HCT116 (cell line): ENCODE measurements at regions not wholly inside any gene's neighbourhood (a gene's known extent, or its start where the extent isn't known, plus 50 kb on each side); places are given as distances from the start of the nearest gene placed in this dataset.
A peak's percentile ranks its signal among the peaks of the same experiment; 100 is the strongest.

Experiments
- ATAC-seq: fragments of 200-7000 bp; cut with Tn5 transposase; 2 replicates; pipeline ENCODE4 v1.9.1; 2020; ENCODE audit warnings: mild to moderate bottlenecking, moderate library complexity
- BruUV-seq: library from RNA; stranded (reverse); fragments of 400-500 nt; replicated peaks from 2 replicates; lab custom pipeline; 2021; lab: Mats Ljungman, UMichigan
- CTCF ChIA-PET: fragments of 300-600 bp; sonication (Branson Sonifier 250); formaldehyde crosslinking; loops from one replicate; lab custom pipeline; 2021; ENCODE audit warnings: antibody characterized with exemption; lab: Charles Lee
- POLR2A ChIA-PET: fragments of 300-600, 350-600 bp; sonication (Branson Sonifier 250); formaldehyde crosslinking; loops from one replicate; lab custom pipeline; 2021; ENCODE audit warnings: antibody characterized with exemption; lab: Charles Lee
- RAD21 ChIA-PET, 2 experiments: fragments of 300-600 bp; sonication (Branson Sonifier 250); formaldehyde crosslinking; loops; one replicate each; lab custom pipeline; 2023; ENCODE audit warnings: low total read pairs in 2 of 2; ENCODE audit not compliant: uncharacterized antibody in 2 of 2, unreplicated experiment in 2 of 2, low non-redundant PET in 1 of 2; lab: Charles Lee
- DNase-seq: peaks from one replicate; pipeline ENCODE4 v3.0.0-alpha.2; 2010; ENCODE audit warnings: low read depth, low spot score
- H2AFZ ChIP-seq: fragments of 200-600 bp; shearing (Covaris generic), sonication (generic); 2 replicates; pipeline ENCODE4 v1.6.1; 2017; ENCODE audit warnings: low read depth, mixed run types, mixed read lengths, antibody characterized with exemption, low read length; ENCODE audit not compliant: poor library complexity, severe bottlenecking
- H3K27ac ChIP-seq: 2 replicates; pipeline ENCODE4 v1.5.1; 2012; ENCODE audit warnings: low read depth, low read length
- H3K27me3 ChIP-seq: fragments of 200-600 bp; sonication (generic); 2 replicates; pipeline ENCODE4 v1.6.1; 2016; ENCODE audit warnings: mixed run types, low read length, mixed read lengths; ENCODE audit not compliant: insufficient read depth
- H3K36me3 ChIP-seq, 2 experiments: fragments of 200-500 bp in 1 of 2; fragments of 200-600 bp in 1 of 2; sonication (Bioruptor generic) in 1 of 2; sonication (generic) in 1 of 2; 2 replicates each; pipeline versions ENCODE4 v1.5.1 to v1.6.1; 2014 to 2016; ENCODE audit warnings: low read length in 2 of 2, inconsistent platforms in 1 of 2, mixed read lengths in 1 of 2, mixed run types in 1 of 2; ENCODE audit not compliant: insufficient read depth in 2 of 2, control insufficient read depth in 1 of 2
- H3K4me1 ChIP-seq, 2 experiments: fragments of 200-600 bp in 1 of 2; sonication (generic) in 1 of 2; 2 replicates each; pipeline versions ENCODE4 v1.5.1 to v1.6.1; 2012 to 2017; ENCODE audit warnings: low read length in 2 of 2, inconsistent platforms in 1 of 2, mild to moderate bottlenecking in 1 of 2, mixed read lengths in 1 of 2, mixed run types in 1 of 2, moderate library complexity in 1 of 2; ENCODE audit not compliant: insufficient read depth in 2 of 2, control insufficient read depth in 1 of 2
- H3K4me2 ChIP-seq: fragments of 200-600 bp; sonication (generic); 2 replicates; pipeline ENCODE4 v1.6.1; 2017; ENCODE audit warnings: mixed run types, low read length, mixed read lengths
- H3K4me3 ChIP-seq, 2 experiments: fragments of 200-600 bp in 1 of 2; sonication (generic) in 1 of 2; replicated peaks in 1 of 2; 2 replicates each; pipeline ENCODE4 v1.5.1; 2011 to 2016; ENCODE audit warnings: low read length in 2 of 2, control low read depth in 1 of 2, low read depth in 1 of 2, mild to moderate bottlenecking in 1 of 2, mixed read lengths in 1 of 2, mixed run types in 1 of 2
- H3K79me2 ChIP-seq: fragments of 200-600 bp; sonication (generic); 2 replicates; pipeline ENCODE4 v1.6.1; 2017; ENCODE audit warnings: mild to moderate bottlenecking, mixed run types, low read length, moderate library complexity, mixed read lengths; ENCODE audit not compliant: insufficient read depth
- H3K9ac ChIP-seq: fragments of 200-600 bp; sonication (generic); 2 replicates; pipeline ENCODE4 v1.6.1; 2016; ENCODE audit warnings: low read length, mixed read lengths
- H3K9me2 ChIP-seq: fragments of 200-600 bp; sonication (generic), shearing (Covaris generic); 2 replicates; pipeline ENCODE4 v1.6.1; 2017; ENCODE audit warnings: mixed run types, mild to moderate bottlenecking, moderate library complexity; ENCODE audit not compliant: insufficient read depth
- H3K9me3 ChIP-seq, 2 experiments: fragments of 200-500 bp in 1 of 2; fragments of 200-600 bp in 1 of 2; sonication (Bioruptor generic) in 1 of 2; sonication (generic) in 1 of 2; 2 replicates each; pipeline ENCODE4 v1.6.1; 2014 to 2017; ENCODE audit warnings: low read length in 2 of 2, mixed read lengths in 2 of 2, inconsistent platforms in 1 of 2, low read depth in 1 of 2, mild to moderate bottlenecking in 1 of 2, mixed run types in 1 of 2, moderate library complexity in 1 of 2; ENCODE audit not compliant: control insufficient read depth in 1 of 2, insufficient read depth in 1 of 2
- H4K20me1 ChIP-seq: fragments of 200-600 bp; sonication (generic), shearing (Covaris generic); 2 replicates; pipeline ENCODE4 v1.6.1; 2017; ENCODE audit warnings: mixed run types, mild to moderate bottlenecking, moderate library complexity; ENCODE audit not compliant: insufficient read depth
- EGR1 ChIP-seq: IDR thresholded peaks from 2 replicates; pipeline ENCODE4 v1.6.1; 2012; ENCODE audit warnings: low read depth
- ELF1 ChIP-seq: IDR thresholded peaks from 2 replicates; pipeline ENCODE4 v1.6.1; 2012; ENCODE audit warnings: low read depth, borderline replicate concordance
- EZH2phosphoT487 ChIP-seq: fragments of 200-600 bp; IDR thresholded peaks from 2 replicates; pipeline ENCODE4 v1.6.1; 2018; ENCODE audit warnings: antibody characterized with exemption, borderline replicate concordance
- POLR2A ChIP-seq: IDR thresholded peaks from 2 replicates; pipeline ENCODE4 v1.7.0; 2011; ENCODE audit warnings: borderline replicate concordance; ENCODE audit not compliant: insufficient read depth, insufficient read length; ENCODE audit errors: extremely low read depth
- RAD21 ChIP-seq: IDR thresholded peaks from 2 replicates; pipeline ENCODE4 v1.6.1; 2012; ENCODE audit warnings: low read depth, mild to moderate bottlenecking
- ZFX ChIP-seq: fragments of 450-650 bp; IDR thresholded peaks from 2 replicates; pipeline ENCODE4 v1.6.1; 2017
- intact Hi-C: fragments of 100-400 bp; cut with micrococcal nuclease; formaldehyde crosslinking; loops from 2 replicates; pipeline ENCODE4 v1.10.0; 2022
- TF ChIP-seq, protein P1 (sequence below), 3 experiments: fragments of 200-600 bp in 1 of 3; sonication (generic) in 1 of 3; IDR thresholded peaks in 2 of 3; conservative IDR thresholded peaks in 1 of 3; 2 replicates each; pipeline ENCODE4 v1.5.1; 2012 to 2017; ENCODE audit warnings: low read depth in 2 of 3, low read length in 2 of 3, antibody characterized with exemption in 1 of 3, borderline replicate concordance in 1 of 3, control low read depth in 1 of 3, mild to moderate bottlenecking in 1 of 3, mixed read lengths in 1 of 3, mixed run types in 1 of 3, moderate library complexity in 1 of 3; ENCODE audit not compliant: insufficient read depth in 1 of 3
- TF ChIP-seq, protein P2 (sequence below): IDR thresholded peaks from 2 replicates; pipeline ENCODE4 v1.6.1; 2011; ENCODE audit warnings: mild to moderate bottlenecking, low read length, moderate library complexity; ENCODE audit not compliant: insufficient replicate concordance; ENCODE audit errors: extremely low read depth
- TF ChIP-seq, protein P3 (sequence below): IDR thresholded peaks from 2 replicates; pipeline ENCODE4 v1.6.1; 2012; ENCODE audit warnings: low read depth

DNA sequence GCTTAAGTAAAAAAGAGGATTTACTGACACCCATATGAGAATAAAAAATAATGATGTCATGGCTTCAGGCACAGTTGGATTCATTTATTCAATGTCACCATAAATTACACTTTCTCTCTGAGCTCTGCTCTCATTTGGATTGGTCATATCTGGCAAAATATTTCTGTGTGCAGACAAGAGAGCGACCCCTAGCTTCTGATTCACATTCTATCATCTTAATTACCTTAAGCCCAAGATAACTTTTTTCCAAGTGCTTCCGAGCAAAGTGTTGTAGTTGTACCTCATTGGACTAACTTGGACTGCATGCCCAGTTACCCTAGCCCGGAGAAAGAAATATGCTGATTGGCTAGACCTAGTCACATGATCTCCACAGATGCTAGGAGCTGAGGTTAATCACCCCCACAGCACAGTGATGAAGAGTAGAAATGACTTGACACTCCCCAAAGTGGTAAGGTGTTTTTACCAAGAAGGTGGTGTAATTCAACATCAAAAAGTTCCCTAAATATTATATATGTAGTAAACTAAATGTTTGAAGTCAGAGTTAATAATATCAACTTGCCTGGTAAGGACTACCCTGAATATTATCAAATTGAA, 552.2 kb upstream of the SUCLG2 start:
- H3K4me2 ChIP-seq = no peak overlapping the region
- no peak overlapping the region for H2AFZ ChIP-seq
- H3K27me3 ChIP-seq = no peaks in the 10 kb centered on the region
- ChIA-PET RAD21 (no interaction called here), CTCF (no interaction called here), POLR2A (no interaction called here)
- no peaks in the 10 kb centered on the region for H3K9me2 ChIP-seq
- no peak overlapping the region for H3K27ac ChIP-seq
- intact Hi-C loops = no loop called here
- H3K9ac ChIP-seq = no peak overlapping the region
- H3K79me2 ChIP-seq = no peaks in the 10 kb centered on the region
- no peak overlapping the region for H3K4me3 ChIP-seq
- H3K4me1 ChIP-seq = no peaks in the 10 kb centered on the region
- peaks cover 0 to 31% of the 10 kb centered on the region in 2 experiments; a peak in 3 of 4 replicates for H3K9me3 ChIP-seq
- ATAC-seq (no peak), DNase-seq (no peak)
- no peaks in the 10 kb centered on the region for H4K20me1 ChIP-seq
- 0 out of 2 replicates have a peak, but pooled peaks have one; percentile 5 for TF ChIP-seq RAD21
- TF ChIP-seq, protein P1, sequence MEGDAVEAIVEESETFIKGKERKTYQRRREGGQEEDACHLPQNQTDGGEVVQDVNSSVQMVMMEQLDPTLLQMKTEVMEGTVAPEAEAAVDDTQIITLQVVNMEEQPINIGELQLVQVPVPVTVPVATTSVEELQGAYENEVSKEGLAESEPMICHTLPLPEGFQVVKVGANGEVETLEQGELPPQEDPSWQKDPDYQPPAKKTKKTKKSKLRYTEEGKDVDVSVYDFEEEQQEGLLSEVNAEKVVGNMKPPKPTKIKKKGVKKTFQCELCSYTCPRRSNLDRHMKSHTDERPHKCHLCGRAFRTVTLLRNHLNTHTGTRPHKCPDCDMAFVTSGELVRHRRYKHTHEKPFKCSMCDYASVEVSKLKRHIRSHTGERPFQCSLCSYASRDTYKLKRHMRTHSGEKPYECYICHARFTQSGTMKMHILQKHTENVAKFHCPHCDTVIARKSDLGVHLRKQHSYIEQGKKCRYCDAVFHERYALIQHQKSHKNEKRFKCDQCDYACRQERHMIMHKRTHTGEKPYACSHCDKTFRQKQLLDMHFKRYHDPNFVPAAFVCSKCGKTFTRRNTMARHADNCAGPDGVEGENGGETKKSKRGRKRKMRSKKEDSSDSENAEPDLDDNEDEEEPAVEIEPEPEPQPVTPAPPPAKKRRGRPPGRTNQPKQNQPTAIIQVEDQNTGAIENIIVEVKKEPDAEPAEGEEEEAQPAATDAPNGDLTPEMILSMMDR (IDR thresholded peaks at IDR 0.05 in 2 of 3, conservative IDR thresholded peaks at IDR 0.05 in 1 of 3; ENCODE audit: borderline replicate concordance in 1 of 3, insufficient read depth in 1 of 3, low read depth in 2 of 3, low read length in 2 of 3) = peak in 1 of 3 experiments; percentile 5; a peak in 1 of 6 replicates
- TF ChIP-seq POLR2A = no peak
- no peaks in the 10 kb centered on the region for H3K36me3 ChIP-seq
- BruUV-seq = no TSS peak

DNA sequence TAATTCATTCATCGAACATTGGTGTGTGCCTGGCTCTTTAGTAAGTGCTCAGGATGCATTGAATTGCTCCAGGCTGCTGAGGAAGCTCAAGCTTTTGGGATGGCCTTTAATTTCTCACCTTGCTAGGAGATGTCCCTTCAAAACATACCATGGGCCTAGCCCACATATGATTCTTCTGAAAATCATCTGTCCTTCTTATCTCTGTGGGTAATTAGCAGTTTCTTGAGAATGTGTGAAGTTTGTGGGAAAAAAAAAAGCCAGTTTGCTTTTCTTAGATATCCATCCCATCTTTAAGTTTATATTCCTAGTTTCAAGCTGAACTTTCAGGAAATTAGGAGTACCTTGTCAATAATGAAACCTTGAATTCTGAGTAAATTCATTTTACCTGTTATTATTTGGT, 532.3 kb upstream of the SUCLG2 start:
- H2AFZ ChIP-seq = no peak overlapping the region
- H3K9me2 ChIP-seq = no peaks in the 10 kb centered on the region
- H3K4me3 ChIP-seq = no peak overlapping the region
- no peak overlapping the region for H3K4me2 ChIP-seq
- intact Hi-C loops = no loop called here
- ChIA-PET POLR2A (no interaction called here), CTCF (no interaction called here)
- H3K79me2 ChIP-seq = no peaks in the 10 kb centered on the region
- ATAC-seq (no peak), DNase-seq (no peak)
- H3K27ac ChIP-seq = no peak overlapping the region
- H3K27me3 ChIP-seq = no peaks in the 10 kb centered on the region
- H4K20me1 ChIP-seq = no peaks in the 10 kb centered on the region
- no peaks in the 10 kb centered on the region for H3K4me1 ChIP-seq
- no peaks in the 10 kb centered on the region for H3K36me3 ChIP-seq
- H3K9ac ChIP-seq = no peak overlapping the region
- peaks cover 0 to 13% of the 10 kb centered on the region in 2 experiments; a peak in 2 of 4 replicates for H3K9me3 ChIP-seq
- BruUV-seq = no TSS peak
- TF ChIP-seq EGR1 (no peak), EZH2phosphoT487 (no peak), ZFX (no peak), ELF1 (no peak)
- TF ChIP-seq, protein P2, sequence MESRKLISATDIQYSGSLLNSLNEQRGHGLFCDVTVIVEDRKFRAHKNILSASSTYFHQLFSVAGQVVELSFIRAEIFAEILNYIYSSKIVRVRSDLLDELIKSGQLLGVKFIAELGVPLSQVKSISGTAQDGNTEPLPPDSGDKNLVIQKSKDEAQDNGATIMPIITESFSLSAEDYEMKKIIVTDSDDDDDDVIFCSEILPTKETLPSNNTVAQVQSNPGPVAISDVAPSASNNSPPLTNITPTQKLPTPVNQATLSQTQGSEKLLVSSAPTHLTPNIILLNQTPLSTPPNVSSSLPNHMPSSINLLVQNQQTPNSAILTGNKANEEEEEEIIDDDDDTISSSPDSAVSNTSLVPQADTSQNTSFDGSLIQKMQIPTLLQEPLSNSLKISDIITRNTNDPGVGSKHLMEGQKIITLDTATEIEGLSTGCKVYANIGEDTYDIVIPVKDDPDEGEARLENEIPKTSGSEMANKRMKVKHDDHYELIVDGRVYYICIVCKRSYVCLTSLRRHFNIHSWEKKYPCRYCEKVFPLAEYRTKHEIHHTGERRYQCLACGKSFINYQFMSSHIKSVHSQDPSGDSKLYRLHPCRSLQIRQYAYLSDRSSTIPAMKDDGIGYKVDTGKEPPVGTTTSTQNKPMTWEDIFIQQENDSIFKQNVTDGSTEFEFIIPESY = no peak
- TF ChIP-seq, protein P3, sequence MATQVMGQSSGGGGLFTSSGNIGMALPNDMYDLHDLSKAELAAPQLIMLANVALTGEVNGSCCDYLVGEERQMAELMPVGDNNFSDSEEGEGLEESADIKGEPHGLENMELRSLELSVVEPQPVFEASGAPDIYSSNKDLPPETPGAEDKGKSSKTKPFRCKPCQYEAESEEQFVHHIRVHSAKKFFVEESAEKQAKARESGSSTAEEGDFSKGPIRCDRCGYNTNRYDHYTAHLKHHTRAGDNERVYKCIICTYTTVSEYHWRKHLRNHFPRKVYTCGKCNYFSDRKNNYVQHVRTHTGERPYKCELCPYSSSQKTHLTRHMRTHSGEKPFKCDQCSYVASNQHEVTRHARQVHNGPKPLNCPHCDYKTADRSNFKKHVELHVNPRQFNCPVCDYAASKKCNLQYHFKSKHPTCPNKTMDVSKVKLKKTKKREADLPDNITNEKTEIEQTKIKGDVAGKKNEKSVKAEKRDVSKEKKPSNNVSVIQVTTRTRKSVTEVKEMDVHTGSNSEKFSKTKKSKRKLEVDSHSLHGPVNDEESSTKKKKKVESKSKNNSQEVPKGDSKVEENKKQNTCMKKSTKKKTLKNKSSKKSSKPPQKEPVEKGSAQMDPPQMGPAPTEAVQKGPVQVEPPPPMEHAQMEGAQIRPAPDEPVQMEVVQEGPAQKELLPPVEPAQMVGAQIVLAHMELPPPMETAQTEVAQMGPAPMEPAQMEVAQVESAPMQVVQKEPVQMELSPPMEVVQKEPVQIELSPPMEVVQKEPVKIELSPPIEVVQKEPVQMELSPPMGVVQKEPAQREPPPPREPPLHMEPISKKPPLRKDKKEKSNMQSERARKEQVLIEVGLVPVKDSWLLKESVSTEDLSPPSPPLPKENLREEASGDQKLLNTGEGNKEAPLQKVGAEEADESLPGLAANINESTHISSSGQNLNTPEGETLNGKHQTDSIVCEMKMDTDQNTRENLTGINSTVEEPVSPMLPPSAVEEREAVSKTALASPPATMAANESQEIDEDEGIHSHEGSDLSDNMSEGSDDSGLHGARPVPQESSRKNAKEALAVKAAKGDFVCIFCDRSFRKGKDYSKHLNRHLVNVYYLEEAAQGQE = no peak
- TF ChIP-seq, all 23 proteins: peak for 0
- RAD21 ChIA-PET = no interaction called here
